HG02885 (cell line): ENCODE measurements at regions not wholly inside any gene's neighbourhood (a gene's known extent, or its start where the extent isn't known, plus 50 kb on each side); places are given as distances from the start of the nearest gene placed in this dataset.

ENCODE experiments used
- ATAC-seq: cut with Tn5 transposase; IDR thresholded peaks from one replicate; pipeline ENCODE4 v1.9.1; 2021; ENCODE audit warnings: mild to moderate bottlenecking; ENCODE audit not compliant: unreplicated experiment, poor library complexity

- ATAC-seq, result no peak
These were observed 1691.7 kb upstream of the PCDH20 start for GRCh38 chr13:63107179-63107943.

GRCh38 chr13:63094717-63095116 is 1679.1 kb upstream of the PCDH20 start:
- no peak for ATAC-seq

GRCh38 chr13:63093907-63094469 is 1678.3 kb upstream of the PCDH20 start:
- ATAC-seq, result no peak

- no peak for ATAC-seq
These were observed 1676.8 kb upstream of the PCDH20 start for GRCh38 chr13:63092456-63092855.

- ATAC-seq, result no peak
These were observed 1674.9 kb upstream of the PCDH20 start for GRCh38 chr13:63090524-63090923.

- no peak for ATAC-seq
These were observed 1672.6 kb upstream of the PCDH20 start for GRCh38 chr13:63088226-63088625.

- ATAC-seq, result no peak
These were observed 1670.6 kb upstream of the PCDH20 start for GRCh38 chr13:63086286-63086685.

GRCh38 chr13:63085851-63086250 is 1670.2 kb upstream of the PCDH20 start:
- ATAC-seq, result no peak

- ATAC-seq, result no peak
These were observed 1665.9 kb upstream of the PCDH20 start for GRCh38 chr13:63081400-63082014.

- ATAC-seq, result no peak
These were observed 1659.5 kb upstream of the PCDH20 start for GRCh38 chr13:63075126-63075525.

GRCh38 chr13:63050287-63050686 is 1634.6 kb upstream of the PCDH20 start:
- ATAC-seq, result no peak

GRCh38 chr13:63048653-63049052 is 1633.0 kb upstream of the PCDH20 start:
- no peak for ATAC-seq

GRCh38 chr13:63044589-63045313 is 1629.1 kb upstream of the PCDH20 start:
- no peak for ATAC-seq

- no peak for ATAC-seq
These were observed 1627.0 kb upstream of the PCDH20 start for GRCh38 chr13:63042686-63043085.

GRCh38 chr13:63041640-63042414 is 1626.2 kb upstream of the PCDH20 start:
- ATAC-seq, result no peak

GRCh38 chr13:63026285-63026797 is 1610.7 kb upstream of the PCDH20 start:
- no peak for ATAC-seq

- ATAC-seq, result no peak
These were observed 1610.1 kb upstream of the PCDH20 start for GRCh38 chr13:63025741-63026140.

- ATAC-seq, result no peak
These were observed 1608.8 kb upstream of the PCDH20 start for GRCh38 chr13:63024458-63024857.

- ATAC-seq, result no peak
These were observed 1596.3 kb upstream of the PCDH20 start for GRCh38 chr13:63011996-63012395.

- no peak for ATAC-seq
These were observed 1594.5 kb upstream of the PCDH20 start for GRCh38 chr13:63010072-63010658.
